ENCODE measurements at regions not wholly inside any gene's neighbourhood (a gene's known extent, or its start where the extent isn't known, plus 50 kb on each side); places are given as distances from the start of the nearest gene placed in this dataset.

- DNase-seq (no peak), ATAC-seq (no peak)
- no peaks in the 10 kb centered on the region for H3K4me1 Mint-ChIP-seq (ENCODE audit: low read depth)
- H3K27ac Mint-ChIP-seq = no peak overlapping the region
- no peak for TF ChIP-seq CTCF (IDR thresholded peaks at IDR 0.05)
- intact Hi-C loops (cut with micrococcal nuclease) = no loop called here
- ChIA-PET CTCF (interaction anchor here (0.8 kb wide), 1 partner anchor 31 kb away, joined by 3 read pairs; no protein-coding TSS in a partner anchor), POLR2A (no interaction called here)
- no peaks in the 10 kb centered on the region for H3K9me3 Mint-ChIP-seq
- no peaks in the 10 kb centered on the region for H3K27me3 Mint-ChIP-seq
- H3K36me3 Mint-ChIP-seq (ENCODE audit: low read depth) = no peaks in the 10 kb centered on the region
- no peak overlapping the region for H3K4me3 Mint-ChIP-seq
Observed at GRCh38 chr7:16202303-16202702, 219.0 kb downstream of the CRPPA start.

- DNase-seq (no peak), ATAC-seq (no peak)
- no peaks in the 10 kb centered on the region for H3K36me3 Mint-ChIP-seq (ENCODE audit: low read depth)
- no peak overlapping the region for H3K4me3 Mint-ChIP-seq
- H3K27me3 Mint-ChIP-seq = no peaks in the 10 kb centered on the region
- intact Hi-C loops (cut with micrococcal nuclease) = no loop called here
- H3K9me3 Mint-ChIP-seq = no peaks in the 10 kb centered on the region
- POLR2A ChIA-PET = no interaction called here
- CTCF ChIA-PET = no interaction called here
- no peak overlapping the region for H3K27ac Mint-ChIP-seq
- H3K4me1 Mint-ChIP-seq (ENCODE audit: low read depth) = no peaks in the 10 kb centered on the region
- no peak for TF ChIP-seq CTCF (IDR thresholded peaks at IDR 0.05)
Observed at GRCh38 chr7:16200591-16200990, 220.7 kb downstream of the CRPPA start.

GRCh38 chr7:16193631-16194030 is 227.7 kb downstream of the CRPPA start:
- CTCF ChIA-PET = no interaction called here
- Mint-ChIP-seq H3K9me3 (no peaks in the 10 kb centered on the region), H3K4me3 (no peak overlapping the region), H3K36me3 (ENCODE audit: low read depth) (no peaks in the 10 kb centered on the region), H3K27ac (no peak overlapping the region), H3K27me3 (no peaks in the 10 kb centered on the region), H3K4me1 (ENCODE audit: low read depth) (no peaks in the 10 kb centered on the region)
- TF ChIP-seq CTCF (IDR thresholded peaks at IDR 0.05) = no peak
- POLR2A ChIA-PET = no interaction called here
- DNase-seq (no peak), ATAC-seq (no peak)
- intact Hi-C loops (cut with micrococcal nuclease) = no loop called here

GRCh38 chr7:16189026-16189715 is 232.2 kb downstream of the CRPPA start:
- intact Hi-C loops (cut with micrococcal nuclease) = no loop called here
- Mint-ChIP-seq H3K9me3 (no peaks in the 10 kb centered on the region), H3K4me1 (ENCODE audit: low read depth) (no peaks in the 10 kb centered on the region), H3K27me3 (no peaks in the 10 kb centered on the region), H3K27ac (no peak overlapping the region), H3K4me3 (no peak overlapping the region), H3K36me3 (ENCODE audit: low read depth) (no peaks in the 10 kb centered on the region)
- TF ChIP-seq CTCF (IDR thresholded peaks at IDR 0.05) = no peak
- no peak for DNase-seq
- POLR2A ChIA-PET = no interaction called here
- no peak for ATAC-seq
- CTCF ChIA-PET = no interaction called here

- intact Hi-C loops (cut with micrococcal nuclease) = no loop called here
- DNase-seq (no peak), ATAC-seq (no peak)
- Mint-ChIP-seq H3K9me3 (no peaks in the 10 kb centered on the region), H3K36me3 (ENCODE audit: low read depth) (no peaks in the 10 kb centered on the region), H3K27me3 (no peaks in the 10 kb centered on the region), H3K4me1 (ENCODE audit: low read depth) (no peaks in the 10 kb centered on the region), H3K4me3 (no peak overlapping the region), H3K27ac (no peak overlapping the region)
- ChIA-PET CTCF (no interaction called here), POLR2A (no interaction called here)
- no peak for TF ChIP-seq CTCF (IDR thresholded peaks at IDR 0.05)
Observed at GRCh38 chr7:16187131-16187530, 234.2 kb downstream of the CRPPA start.
